GM12892 (cell line): ENCODE measurements at regions not wholly inside any gene's neighbourhood (a gene's known extent, or its start where the extent isn't known, plus 50 kb on each side); places are given as distances from the start of the nearest gene placed in this dataset.
"Not testable (repeated sequence)": the region's sequence is repeated elsewhere in the genome, so short reads cannot be mapped to it uniquely, and the experiment has no call there.

Experiments used
- POLR2A ChIP-seq: IDR thresholded peaks from 2 replicates; pipeline ENCODE4 v1.6.1; 2011; ENCODE audit warnings: low read depth, low read length, control low read depth
- POLR2AphosphoS5 ChIP-seq: IDR thresholded peaks from 2 replicates; pipeline ENCODE4 v1.6.1; 2011; ENCODE audit warnings: low read depth, low read length, control low read depth
- TAF1 ChIP-seq: IDR thresholded peaks from 2 replicates; pipeline ENCODE4 v1.6.1; 2011; ENCODE audit warnings: low read depth, mild to moderate bottlenecking, control low read depth, low read length, borderline replicate concordance

DNA sequence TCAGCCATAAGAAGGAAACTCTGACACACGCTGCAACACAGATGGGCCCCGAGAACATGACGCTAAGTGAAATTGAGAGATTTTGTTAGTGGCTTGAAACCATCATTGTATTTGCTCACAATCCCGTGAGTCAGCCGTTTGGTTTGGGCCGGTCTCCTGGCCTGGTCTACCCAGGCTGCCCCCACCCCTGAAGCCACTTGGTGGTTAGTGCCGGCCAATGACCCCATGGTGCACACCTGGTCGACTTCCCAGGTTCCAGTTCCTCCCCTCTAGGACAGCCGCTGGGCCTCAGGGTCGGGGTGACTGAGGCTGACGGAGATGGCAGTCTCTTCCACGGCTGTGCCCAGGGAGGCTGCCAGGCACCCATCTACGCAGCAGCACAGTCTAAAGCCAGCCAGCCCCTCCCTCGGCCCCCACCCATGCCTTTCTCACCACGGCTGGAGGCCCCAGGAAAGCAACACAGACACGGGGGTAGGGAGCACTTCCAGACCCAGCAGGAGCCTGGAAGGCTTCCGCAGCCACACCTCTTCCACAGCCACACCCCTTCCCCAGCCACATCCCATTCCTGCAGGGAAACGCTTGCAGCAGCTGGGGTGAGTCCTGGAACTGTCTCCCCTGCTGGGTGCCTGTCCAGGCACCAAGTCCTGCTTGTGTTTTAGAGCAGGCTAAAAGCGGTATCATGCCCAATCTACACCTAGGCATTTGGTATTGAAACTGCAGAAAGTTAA is 5413.2 kb upstream of the TPTE start:
- TF ChIP-seq POLR2A, POLR2AphosphoS5, TAF1: not testable (repeated sequence)
